Neural progenitor cell (in vitro differentiated cells): ENCODE measurements at regions not wholly inside any gene's neighbourhood (a gene's known extent, or its start where the extent isn't known, plus 50 kb on each side); places are given as distances from the start of the nearest gene placed in this dataset.
A peak's percentile ranks its signal among the peaks of the same experiment; 100 is the strongest.

Experiments
- DNase-seq: peaks from one replicate; pipeline ENCODE4 v3.0.0-alpha.2; 2016; ENCODE audit warnings: low spot score
- H2AFZ ChIP-seq: fragments of 200-600 bp; sonication (generic); replicated peaks from 2 replicates; pipeline ENCODE4 v1.6.1; 2016; ENCODE audit warnings: antibody characterized with exemption
- H3F3A ChIP-seq: fragments of 200-600 bp; sonication (generic); 2 replicates; pipeline ENCODE4 v1.6.1; 2016; ENCODE audit warnings: antibody characterized with exemption, low read depth
- H3K27ac ChIP-seq: fragments of 200-600 bp; sonication (generic); 2 replicates; pipeline ENCODE4 v1.5.1; 2016; ENCODE audit warnings: mild to moderate bottlenecking
- H3K27me3 ChIP-seq: fragments of 200-600 bp; sonication (generic); 2 replicates; pipeline ENCODE4 v1.6.1; 2016; ENCODE audit warnings: mild to moderate bottlenecking, moderate library complexity
- H3K36me3 ChIP-seq: fragments of 200-600 bp; sonication (generic); 2 replicates; pipeline ENCODE4 v1.5.1; 2016
- H3K4me1 ChIP-seq: fragments of 200-600 bp; sonication (generic); 2 replicates; pipeline ENCODE4 v1.6.1; 2016; ENCODE audit warnings: mixed run types
- H3K4me2 ChIP-seq: fragments of 200-600 bp; sonication (generic); 2 replicates; pipeline ENCODE4 v1.6.1; 2016
- H3K4me3 ChIP-seq: fragments of 200-600 bp; sonication (generic); 2 replicates; pipeline ENCODE4 v1.5.1; 2016
- H3K79me2 ChIP-seq: fragments of 200-600 bp; sonication (generic); 2 replicates; pipeline ENCODE4 v1.6.1; 2016; ENCODE audit warnings: low read depth
- H3K9ac ChIP-seq: fragments of 200-600 bp; sonication (generic); 2 replicates; pipeline ENCODE4 v1.6.1; 2016
- H3K9me3 ChIP-seq: fragments of 200-600 bp; sonication (generic); 2 replicates; pipeline ENCODE4 v1.5.1; 2016; ENCODE audit warnings: low read depth
- H4K20me1 ChIP-seq: fragments of 200-600 bp; sonication (generic); 2 replicates; pipeline ENCODE4 v1.6.1; 2016; ENCODE audit warnings: low read depth
- H3K27ac Mint-ChIP-seq: 3 replicates; pipeline ENCODE4 v1.8.0; 2021; ENCODE audit warnings: mixed read lengths
- H3K27me3 Mint-ChIP-seq: 2 replicates; pipeline ENCODE4 v1.8.0; 2022; ENCODE audit warnings: low read depth, mild to moderate bottlenecking, inconsistent platforms, moderate library complexity, mixed read lengths; ENCODE audit not compliant: insufficient read depth
- H3K36me3 Mint-ChIP-seq: 3 replicates; pipeline ENCODE4 v1.8.0; 2021; ENCODE audit warnings: mixed read lengths
- H3K4me1 Mint-ChIP-seq: 3 replicates; pipeline ENCODE4 v1.8.0; 2021; ENCODE audit warnings: mixed read lengths
- H3K4me3 Mint-ChIP-seq: 3 replicates; pipeline ENCODE4 v1.8.0; 2021; ENCODE audit warnings: mild to moderate bottlenecking, moderate library complexity, mixed read lengths
- H3K9me3 Mint-ChIP-seq: 3 replicates; pipeline ENCODE4 v1.8.0; 2020; ENCODE audit warnings: mixed read lengths
- EZH2 ChIP-seq: fragments of 200-600 bp; sonication (generic); IDR thresholded peaks from 2 replicates; pipeline ENCODE4 v1.6.1; 2017; ENCODE audit warnings: antibody characterized with exemption, mild to moderate bottlenecking, moderate library complexity
- EZH2phosphoT487 ChIP-seq: fragments of 200-600 bp; sonication (generic); IDR thresholded peaks from 2 replicates; pipeline ENCODE4 v1.6.1; 2017; ENCODE audit warnings: antibody characterized with exemption
- TF ChIP-seq, protein P1 (sequence below): fragments of 200-600 bp; sonication (generic); IDR thresholded peaks from 2 replicates; pipeline ENCODE4 v1.5.1; 2017; ENCODE audit warnings: antibody characterized with exemption, mild to moderate bottlenecking

DNA sequence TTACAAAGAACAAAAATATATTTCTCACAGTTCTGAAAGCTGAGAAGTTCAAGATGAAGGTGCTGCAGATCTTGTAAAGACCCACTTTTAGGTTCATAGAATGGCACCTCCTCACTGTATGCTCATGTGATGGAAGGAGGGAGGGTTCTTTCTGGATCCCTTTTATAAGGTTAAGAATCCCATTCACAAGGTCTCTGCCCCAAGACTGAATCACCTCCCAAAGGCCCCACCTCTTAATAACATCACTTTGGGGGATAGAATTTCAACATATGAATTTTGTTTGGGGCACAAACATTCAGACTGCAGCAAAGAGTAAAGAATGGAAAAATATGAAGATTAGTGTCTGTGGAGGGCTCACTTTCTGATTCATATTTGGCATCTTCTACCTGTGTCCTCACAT lies 77.1 kb upstream of the PRR16 start:
- Histone ChIP-seq H4K20me1 (no peaks in the 10 kb centered on the region), H3K4me2 (no peak overlapping the region), H3K27ac (no peak overlapping the region), H3K4me1 (no peaks in the 10 kb centered on the region), H3K9ac (no peak overlapping the region), H3K27me3 (no peaks in the 10 kb centered on the region), H3K9me3 (no peaks in the 10 kb centered on the region), H3K36me3 (no peaks in the 10 kb centered on the region), H2AFZ (no peak overlapping the region), H3K4me3 (no peak overlapping the region), H3F3A (no peaks in the 10 kb centered on the region), H3K79me2 (no peaks in the 10 kb centered on the region)
- DNase-seq = no peak
- H3K27ac Mint-ChIP-seq = no peak overlapping the region
- H3K9me3 Mint-ChIP-seq = no peaks in the 10 kb centered on the region
- H3K4me3 Mint-ChIP-seq = no peak overlapping the region
- no peak for TF ChIP-seq EZH2
- TF ChIP-seq EZH2phosphoT487 = no peak
- TF ChIP-seq, protein P1, sequence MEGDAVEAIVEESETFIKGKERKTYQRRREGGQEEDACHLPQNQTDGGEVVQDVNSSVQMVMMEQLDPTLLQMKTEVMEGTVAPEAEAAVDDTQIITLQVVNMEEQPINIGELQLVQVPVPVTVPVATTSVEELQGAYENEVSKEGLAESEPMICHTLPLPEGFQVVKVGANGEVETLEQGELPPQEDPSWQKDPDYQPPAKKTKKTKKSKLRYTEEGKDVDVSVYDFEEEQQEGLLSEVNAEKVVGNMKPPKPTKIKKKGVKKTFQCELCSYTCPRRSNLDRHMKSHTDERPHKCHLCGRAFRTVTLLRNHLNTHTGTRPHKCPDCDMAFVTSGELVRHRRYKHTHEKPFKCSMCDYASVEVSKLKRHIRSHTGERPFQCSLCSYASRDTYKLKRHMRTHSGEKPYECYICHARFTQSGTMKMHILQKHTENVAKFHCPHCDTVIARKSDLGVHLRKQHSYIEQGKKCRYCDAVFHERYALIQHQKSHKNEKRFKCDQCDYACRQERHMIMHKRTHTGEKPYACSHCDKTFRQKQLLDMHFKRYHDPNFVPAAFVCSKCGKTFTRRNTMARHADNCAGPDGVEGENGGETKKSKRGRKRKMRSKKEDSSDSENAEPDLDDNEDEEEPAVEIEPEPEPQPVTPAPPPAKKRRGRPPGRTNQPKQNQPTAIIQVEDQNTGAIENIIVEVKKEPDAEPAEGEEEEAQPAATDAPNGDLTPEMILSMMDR = no peak
- no peaks in the 10 kb centered on the region for H3K27me3 Mint-ChIP-seq
- H3K36me3 Mint-ChIP-seq = no peaks in the 10 kb centered on the region
- no peaks in the 10 kb centered on the region for H3K4me1 Mint-ChIP-seq

DNA sequence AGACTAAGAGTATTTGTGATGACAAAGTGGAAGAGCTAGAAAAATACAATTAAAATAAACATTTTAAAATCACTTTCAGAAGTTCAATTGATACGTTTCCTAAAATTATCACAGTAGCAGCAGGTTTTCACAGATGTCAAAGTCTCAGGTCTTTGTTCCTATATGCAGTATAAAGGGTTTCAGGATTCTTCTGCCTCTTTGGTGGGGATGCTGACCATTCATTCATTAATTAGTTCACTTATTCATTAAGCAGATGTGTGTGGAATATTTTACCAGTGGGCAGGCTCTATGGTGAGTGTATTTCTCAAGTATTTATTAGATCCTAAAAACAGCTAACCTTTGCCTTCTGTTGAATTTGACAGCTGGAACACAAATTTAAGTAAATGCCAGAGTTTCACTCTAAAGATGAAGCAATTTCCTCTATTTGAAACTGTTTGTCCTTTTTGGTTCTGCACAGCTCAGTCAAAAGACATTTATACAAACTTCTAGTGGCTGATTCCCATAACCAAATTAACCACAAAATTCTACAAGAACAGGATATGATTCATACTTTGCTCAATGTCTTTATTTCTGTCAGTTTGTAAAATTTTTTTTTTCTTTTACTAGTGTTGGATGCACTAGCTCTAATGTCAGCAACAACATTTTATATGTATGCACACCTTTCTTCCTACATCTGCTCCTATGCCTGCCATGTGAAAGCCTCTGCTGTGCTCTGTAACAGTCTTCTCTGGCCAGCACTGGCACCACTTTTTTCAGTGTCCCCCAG lies 75.9 kb upstream of the PRR16 start:
- no peak for DNase-seq
- Histone ChIP-seq H3F3A (no peaks in the 10 kb centered on the region), H3K27me3 (no peaks in the 10 kb centered on the region), H3K79me2 (no peaks in the 10 kb centered on the region), H3K4me3 (no peak overlapping the region), H3K4me2 (no peak overlapping the region), H3K4me1 (no peaks in the 10 kb centered on the region), H3K9ac (no peak overlapping the region), H3K36me3 (no peaks in the 10 kb centered on the region), H2AFZ (no peak overlapping the region), H4K20me1 (no peaks in the 10 kb centered on the region), H3K9me3 (no peaks in the 10 kb centered on the region), H3K27ac (no peak overlapping the region)
- H3K4me3 Mint-ChIP-seq = no peak overlapping the region
- no peaks in the 10 kb centered on the region for H3K9me3 Mint-ChIP-seq
- TF ChIP-seq, protein P1 = no peak
- TF ChIP-seq EZH2 = no peak
- TF ChIP-seq EZH2phosphoT487 = no peak
- no peaks in the 10 kb centered on the region for H3K27me3 Mint-ChIP-seq
- H3K4me1 Mint-ChIP-seq = no peaks in the 10 kb centered on the region
- no peaks in the 10 kb centered on the region for H3K36me3 Mint-ChIP-seq
- H3K27ac Mint-ChIP-seq = no peak overlapping the region

DNA sequence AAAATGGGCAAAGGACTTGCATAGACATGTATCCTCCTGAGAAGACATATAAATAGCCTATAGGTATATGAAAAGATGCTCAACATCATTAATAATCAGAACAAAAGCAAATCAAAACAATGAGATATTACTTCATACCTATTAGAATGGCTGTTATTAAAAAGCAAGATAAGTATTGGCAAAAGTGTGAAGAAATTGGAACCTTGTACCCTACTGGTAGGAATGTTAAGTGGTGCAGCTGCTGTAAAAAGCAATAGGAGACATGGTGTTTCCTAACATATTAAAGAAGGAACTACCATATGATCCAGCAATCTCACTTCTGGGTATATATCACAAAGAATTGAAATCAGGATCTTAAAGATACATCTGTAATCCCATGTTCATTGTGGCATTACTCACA lies 69.8 kb upstream of the PRR16 start:
- Mint-ChIP-seq H3K4me1 (no peaks in the 10 kb centered on the region), H3K9me3 (peaks cover 6% of the 10 kb centered on the region), H3K36me3 (no peaks in the 10 kb centered on the region), H3K27me3 (no peaks in the 10 kb centered on the region), H3K4me3 (no peak overlapping the region), H3K27ac (no peak overlapping the region)
- no peak for TF ChIP-seq EZH2phosphoT487
- TF ChIP-seq, protein P1 = peak; percentile 23
- Histone ChIP-seq H3K9ac (no peak overlapping the region), H3K4me1 (no peaks in the 10 kb centered on the region), H3K27me3 (no peaks in the 10 kb centered on the region), H3F3A (no peaks in the 10 kb centered on the region), H3K4me3 (no peak overlapping the region), H3K36me3 (no peaks in the 10 kb centered on the region), H3K9me3 (no peaks in the 10 kb centered on the region), H3K27ac (no peak overlapping the region), H3K79me2 (no peaks in the 10 kb centered on the region), H2AFZ (no peak overlapping the region), H3K4me2 (no peak overlapping the region), H4K20me1 (no peaks in the 10 kb centered on the region)
- DNase-seq = no peak
